ENCODE measurements at regions not wholly inside any gene's neighbourhood (a gene's known extent, or its start where the extent isn't known, plus 50 kb on each side); places are given as distances from the start of the nearest gene placed in this dataset.

GRCh38 chr2:64203858-64204632 lies 59.8 kb upstream of the PELI1 start:
- H3K36me3 ChIP-seq: no peaks in the 10 kb centered on the region
- peak; percentile 19 for TF ChIP-seq CTCF (IDR thresholded peaks at IDR 0.05)
- no peaks in the 10 kb centered on the region for H3K27me3 ChIP-seq
- H3K4me1 ChIP-seq (ENCODE audit: control insufficient read depth in 1 of 2, insufficient read depth in 1 of 2, low read depth in 1 of 2, low read length in 1 of 2): peaks cover 27 to 42% of the 10 kb centered on the region in 2 experiments
- no peaks in the 10 kb centered on the region for H3K9me3 ChIP-seq
- H3K27ac ChIP-seq: peak overlapping the region; percentile 93
- H3K4me3 ChIP-seq (ENCODE audit: low read depth in 1 of 2, low read length in 1 of 2): peak overlapping the region; percentile 23 to 32

- Histone ChIP-seq H3K4me3 (ENCODE audit: low read depth in 1 of 2, low read length in 1 of 2) (peak overlapping the region in 1 of 2 experiments; percentile 23), H3K36me3 (no peaks in the 10 kb centered on the region), H3K27ac (peak overlapping the region; percentile 93), H3K9me3 (no peaks in the 10 kb centered on the region), H3K27me3 (no peaks in the 10 kb centered on the region), H3K4me1 (ENCODE audit: control insufficient read depth in 1 of 2, insufficient read depth in 1 of 2, low read depth in 1 of 2, low read length in 1 of 2) (peaks cover 32 to 48% of the 10 kb centered on the region in 2 experiments)
- no peak for TF ChIP-seq CTCF (IDR thresholded peaks at IDR 0.05)
Measured at GRCh38 chr2:64204703-64205102, 60.5 kb upstream of the PELI1 start.

GRCh38 chr2:64205415-64205814 lies 61.2 kb upstream of the PELI1 start:
- H3K27ac ChIP-seq: peak overlapping the region; percentile 93
- peaks cover 39 to 55% of the 10 kb centered on the region in 2 experiments for H3K4me1 ChIP-seq (ENCODE audit: control insufficient read depth in 1 of 2, insufficient read depth in 1 of 2, low read depth in 1 of 2, low read length in 1 of 2)
- no peaks in the 10 kb centered on the region for H3K27me3 ChIP-seq
- no peak overlapping the region for H3K4me3 ChIP-seq (ENCODE audit: low read depth in 1 of 2, low read length in 1 of 2)
- no peak for TF ChIP-seq CTCF (IDR thresholded peaks at IDR 0.05)
- H3K9me3 ChIP-seq: no peaks in the 10 kb centered on the region
- no peaks in the 10 kb centered on the region for H3K36me3 ChIP-seq

GRCh38 chr2:64207573-64207972 lies 63.4 kb upstream of the PELI1 start:
- no peak for TF ChIP-seq CTCF (IDR thresholded peaks at IDR 0.05)
- H3K36me3 ChIP-seq: no peaks in the 10 kb centered on the region
- peak overlapping the region; percentile 28 for H3K27ac ChIP-seq
- H3K27me3 ChIP-seq: no peaks in the 10 kb centered on the region
- H3K9me3 ChIP-seq: no peaks in the 10 kb centered on the region
- peaks cover 57 to 70% of the 10 kb centered on the region in 2 experiments for H3K4me1 ChIP-seq (ENCODE audit: control insufficient read depth in 1 of 2, insufficient read depth in 1 of 2, low read depth in 1 of 2, low read length in 1 of 2)
- no peak overlapping the region for H3K4me3 ChIP-seq (ENCODE audit: low read depth in 1 of 2, low read length in 1 of 2)

GRCh38 chr2:64210816-64211215 lies 66.6 kb upstream of the PELI1 start:
- Histone ChIP-seq H3K4me1 (ENCODE audit: control insufficient read depth in 1 of 2, insufficient read depth in 1 of 2, low read depth in 1 of 2, low read length in 1 of 2) (peaks cover 65 to 69% of the 10 kb centered on the region in 2 experiments), H3K4me3 (ENCODE audit: low read depth in 1 of 2, low read length in 1 of 2) (no peak overlapping the region), H3K27ac (peak overlapping the region; percentile 98), H3K9me3 (no peaks in the 10 kb centered on the region), H3K27me3 (no peaks in the 10 kb centered on the region), H3K36me3 (no peaks in the 10 kb centered on the region)
- TF ChIP-seq CTCF (IDR thresholded peaks at IDR 0.05): no peak
